A549 (cell line): ENCODE measurements at regions not wholly inside any gene's neighbourhood (a gene's known extent, or its start where the extent isn't known, plus 50 kb on each side); places are given as distances from the start of the nearest gene placed in this dataset.

Source experiments
- CHD4 ChIP-seq: fragments of 200-600 bp; sonication (generic); IDR thresholded peaks from 2 replicates; pipeline ENCODE4 v1.6.1; 2016; ENCODE audit warnings: antibody characterized with exemption, mild to moderate bottlenecking, borderline replicate concordance
- CTCF ChIP-seq: fragments of >200 bp; sonication (Bioruptor Twin); formaldehyde crosslinking; IDR thresholded peaks from 3 replicates; pipeline ENCODE4 v1.5.1; 2016
- EHMT2 ChIP-seq: fragments of 200-600 bp; sonication (generic); IDR thresholded peaks from 2 replicates; pipeline ENCODE4 v1.6.1; 2016; ENCODE audit warnings: antibody characterized with exemption, low read depth, mild to moderate bottlenecking, moderate library complexity
- EP300 ChIP-seq, 2 experiments: fragments of >200 bp; sonication (Bioruptor Twin); formaldehyde crosslinking; IDR thresholded peaks; 2 replicates in 1 of 2; 3 replicates in 1 of 2; pipeline ENCODE4 v1.6.1; 2016 to 2017
- HOXB5 ChIP-seq: fragments of 250-450 bp; sonication (Bioruptor Pico); IDR thresholded peaks from 2 replicates; pipeline ENCODE4 v1.5.0; 2020; ENCODE audit warnings: mild to moderate bottlenecking, moderate library complexity
- NPAS2 ChIP-seq: fragments of 250-450 bp; sonication (Bioruptor Pico); IDR thresholded peaks from 2 replicates; pipeline ENCODE4 v1.8.0; 2022; ENCODE audit warnings: mild to moderate bottlenecking, moderate library complexity, borderline replicate concordance
- POLR2A ChIP-seq: IDR thresholded peaks from 2 replicates; pipeline ENCODE4 v1.6.1; 2012; ENCODE audit warnings: mild to moderate bottlenecking, low read length
- RCOR1 ChIP-seq: fragments of 150-350 bp; IDR thresholded peaks from 2 replicates; pipeline ENCODE4 v1.6.1; 2014; ENCODE audit warnings: antibody characterized with exemption, low read length, low read depth
- REST ChIP-seq: fragments of 200-600 bp; sonication (generic); IDR thresholded peaks from 2 replicates; pipeline ENCODE4 v1.6.1; 2016; ENCODE audit warnings: antibody characterized with exemption, mild to moderate bottlenecking, moderate library complexity

- TF ChIP-seq POLR2A (no peak), CTCF (no peak), REST (no peak), NPAS2 (CRISPR knock-in tag) (no peak), EHMT2 (no peak), EP300 (IDR thresholded peaks at IDR 0.05) (no peak), CHD4 (no peak), RCOR1 (no peak), HOXB5 (CRISPR knock-in tag) (no peak)
These were observed 70.5 kb upstream of the MAP3K4 start for GRCh38 chr6:160921095-160921494.
